K562 (cell line): ENCODE measurements at regions not wholly inside any gene's neighbourhood (a gene's known extent, or its start where the extent isn't known, plus 50 kb on each side); places are given as distances from the start of the nearest gene placed in this dataset.

ENCODE experiments used
- CBX5 ChIP-seq: IDR thresholded peaks from 2 replicates; pipeline ENCODE4 v1.6.1; 2014; ENCODE audit warnings: low read depth, borderline replicate concordance
- CTCF ChIP-seq, 3 experiments: IDR thresholded peaks in 2 of 3; conservative IDR thresholded peaks in 1 of 3; 2 replicates each; pipeline ENCODE4 v1.5.1; 2011 to 2012; ENCODE audit warnings: low read length in 3 of 3, mild to moderate bottlenecking in 3 of 3, control low read depth in 2 of 3, improper control_type of control experiment in 1 of 3, inconsistent platforms in 1 of 3, low read depth in 1 of 3, mixed read lengths in 1 of 3, moderate library complexity in 1 of 3; ENCODE audit not compliant: insufficient read depth in 2 of 3
- E2F5 ChIP-seq: sonication (generic); formaldehyde crosslinking; IDR thresholded peaks from 2 replicates; pipeline ENCODE4 v1.8.0; 2022; ENCODE audit warnings: mild to moderate bottlenecking, missing genetic modification reagents
- KLF16 ChIP-seq: IDR thresholded peaks from 2 replicates; pipeline ENCODE4 v1.6.1; 2016; ENCODE audit warnings: antibody characterized with exemption
- YY1 ChIP-seq, 3 experiments: IDR thresholded peaks; 2 replicates each; pipeline ENCODE4 v1.6.1; 2011; ENCODE audit warnings: low read length in 2 of 3, mild to moderate bottlenecking in 2 of 3, moderate library complexity in 2 of 3, borderline replicate concordance in 1 of 3, control low read depth in 1 of 3, low read depth in 1 of 3; ENCODE audit not compliant: insufficient read depth in 3 of 3, insufficient replicate concordance in 2 of 3, control insufficient read depth in 1 of 3, insufficient read length in 1 of 3; ENCODE audit errors: extremely low read depth in 1 of 3
- ZNF609 ChIP-seq: sonication (generic); formaldehyde crosslinking; IDR thresholded peaks from 2 replicates; pipeline ENCODE4 v1.8.1; 2023; ENCODE audit warnings: missing genetic modification reagents, mild to moderate bottlenecking, borderline replicate concordance

GRCh38 chr7:64429232-64429631 is 115.5 kb downstream of the ZNF736 start:
- TF ChIP-seq E2F5 (CRISPR knock-in tag) (no peak), CTCF (IDR thresholded peaks at IDR 0.05 in 2 of 3, conservative IDR thresholded peaks at IDR 0.05 in 1 of 3; ENCODE audit: insufficient read depth in 2 of 3, low read depth in 1 of 3, low read length in 3 of 3) (no peak), CBX5 (no peak), YY1 (IDR thresholded peaks at IDR 0.05; ENCODE audit: borderline replicate concordance in 1 of 3, control insufficient read depth in 1 of 3, extremely low read depth in 1 of 3, insufficient read depth in 3 of 3, insufficient read length in 1 of 3, insufficient replicate concordance in 2 of 3, low read depth in 1 of 3, low read length in 2 of 3) (no peak), KLF16 (no peak), ZNF609 (CRISPR knock-in tag) (no peak)
